NB4 (cell line): ENCODE measurements at regions not wholly inside any gene's neighbourhood (a gene's known extent, or its start where the extent isn't known, plus 50 kb on each side); places are given as distances from the start of the nearest gene placed in this dataset.

Experiments
- MAX ChIP-seq: IDR thresholded peaks from 2 replicates; pipeline ENCODE4 v1.6.1; 2011; ENCODE audit warnings: low read depth, low read length
- MYC ChIP-seq: IDR thresholded peaks from 2 replicates; pipeline ENCODE4 v1.6.1; 2011; ENCODE audit warnings: low read depth, low read length
- POLR2A ChIP-seq: IDR thresholded peaks from 2 replicates; pipeline ENCODE4 v1.6.1; 2011; ENCODE audit warnings: mild to moderate bottlenecking; ENCODE audit not compliant: insufficient read length; ENCODE audit errors: extremely low read depth
- TF ChIP-seq, protein P1 (sequence below): IDR thresholded peaks from one replicate; pipeline ENCODE4 v1.5.1; 2012; ENCODE audit warnings: low read depth, low read length

DNA sequence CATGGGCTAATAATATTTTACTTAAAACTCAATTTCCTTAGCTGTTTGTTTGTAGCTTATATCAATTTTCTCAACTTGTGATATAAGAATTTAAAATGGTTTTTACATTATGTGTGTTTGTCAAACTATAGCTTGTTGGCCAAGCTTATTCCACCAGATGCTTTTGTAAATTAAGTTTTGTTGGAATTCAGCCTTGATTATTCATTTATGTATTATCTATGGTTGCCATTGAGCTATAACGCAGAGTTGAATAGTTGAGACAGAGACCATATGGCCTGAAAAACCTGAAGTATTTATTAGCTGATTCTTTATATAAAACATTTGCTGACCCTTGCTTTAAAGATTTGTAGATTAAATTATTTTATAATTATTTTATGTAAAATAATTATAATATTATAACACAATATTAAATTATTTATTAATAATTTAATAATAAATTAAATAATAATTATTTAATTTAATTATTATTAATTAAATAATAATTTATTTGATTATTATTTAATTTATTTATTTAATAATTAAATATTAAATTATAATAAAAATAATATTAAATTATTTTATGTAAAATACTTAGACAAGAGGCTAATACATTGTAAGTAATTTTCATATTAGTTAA lies 779.6 kb upstream of the NECTIN3 start:
- TF ChIP-seq, protein P1, sequence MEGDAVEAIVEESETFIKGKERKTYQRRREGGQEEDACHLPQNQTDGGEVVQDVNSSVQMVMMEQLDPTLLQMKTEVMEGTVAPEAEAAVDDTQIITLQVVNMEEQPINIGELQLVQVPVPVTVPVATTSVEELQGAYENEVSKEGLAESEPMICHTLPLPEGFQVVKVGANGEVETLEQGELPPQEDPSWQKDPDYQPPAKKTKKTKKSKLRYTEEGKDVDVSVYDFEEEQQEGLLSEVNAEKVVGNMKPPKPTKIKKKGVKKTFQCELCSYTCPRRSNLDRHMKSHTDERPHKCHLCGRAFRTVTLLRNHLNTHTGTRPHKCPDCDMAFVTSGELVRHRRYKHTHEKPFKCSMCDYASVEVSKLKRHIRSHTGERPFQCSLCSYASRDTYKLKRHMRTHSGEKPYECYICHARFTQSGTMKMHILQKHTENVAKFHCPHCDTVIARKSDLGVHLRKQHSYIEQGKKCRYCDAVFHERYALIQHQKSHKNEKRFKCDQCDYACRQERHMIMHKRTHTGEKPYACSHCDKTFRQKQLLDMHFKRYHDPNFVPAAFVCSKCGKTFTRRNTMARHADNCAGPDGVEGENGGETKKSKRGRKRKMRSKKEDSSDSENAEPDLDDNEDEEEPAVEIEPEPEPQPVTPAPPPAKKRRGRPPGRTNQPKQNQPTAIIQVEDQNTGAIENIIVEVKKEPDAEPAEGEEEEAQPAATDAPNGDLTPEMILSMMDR, result no peak
- TF ChIP-seq POLR2A, result no peak
- TF ChIP-seq MAX, result no peak
- TF ChIP-seq MYC, result no peak
